ENCODE measurements at regions not wholly inside any gene's neighbourhood (a gene's known extent, or its start where the extent isn't known, plus 50 kb on each side); places are given as distances from the start of the nearest gene placed in this dataset.

DNA sequence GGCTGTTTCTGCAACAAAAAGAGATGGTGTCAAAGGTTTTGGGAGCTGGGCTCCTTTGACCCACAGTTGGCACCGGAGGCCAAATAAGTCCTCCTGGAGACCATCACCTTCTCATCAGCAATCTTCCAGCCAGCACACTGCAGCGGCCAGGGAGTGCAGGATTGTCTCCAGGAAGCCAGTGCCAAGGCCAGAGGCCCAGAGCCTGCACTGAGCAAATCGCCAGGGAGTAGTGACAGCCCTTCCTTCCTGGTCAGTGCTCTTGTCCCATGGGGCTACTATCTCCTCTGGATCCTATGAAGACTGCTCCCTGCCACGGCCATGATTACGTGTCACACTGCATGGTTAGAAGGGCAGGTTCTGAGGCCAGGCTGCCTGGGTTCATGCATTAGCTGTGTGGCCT lies 134.3 kb upstream of the CRHR1 start:
- H3K27ac ChIP-seq, result no peak overlapping the region
- H3K4me1 ChIP-seq (replicated peaks), result peaks cover 6% of the 10 kb centered on the region
- intact Hi-C loops (cut with DNase I), result no loop called here
- H3K36me3 ChIP-seq, result no peaks in the 10 kb centered on the region
- no peaks in the 10 kb centered on the region for H3K27me3 ChIP-seq (replicated peaks; ENCODE audit: insufficient read depth)
- 83% methylated on average over 5 of the region's 5 CpGs for WGBS
- no peaks in the 10 kb centered on the region for H3K9me3 ChIP-seq
- TF ChIP-seq POLR2AphosphoS5 (IDR thresholded peaks at IDR 0.05) (no peak), POLR2A (IDR thresholded peaks at IDR 0.05) (no peak)
- TF ChIP-seq, protein P1, sequence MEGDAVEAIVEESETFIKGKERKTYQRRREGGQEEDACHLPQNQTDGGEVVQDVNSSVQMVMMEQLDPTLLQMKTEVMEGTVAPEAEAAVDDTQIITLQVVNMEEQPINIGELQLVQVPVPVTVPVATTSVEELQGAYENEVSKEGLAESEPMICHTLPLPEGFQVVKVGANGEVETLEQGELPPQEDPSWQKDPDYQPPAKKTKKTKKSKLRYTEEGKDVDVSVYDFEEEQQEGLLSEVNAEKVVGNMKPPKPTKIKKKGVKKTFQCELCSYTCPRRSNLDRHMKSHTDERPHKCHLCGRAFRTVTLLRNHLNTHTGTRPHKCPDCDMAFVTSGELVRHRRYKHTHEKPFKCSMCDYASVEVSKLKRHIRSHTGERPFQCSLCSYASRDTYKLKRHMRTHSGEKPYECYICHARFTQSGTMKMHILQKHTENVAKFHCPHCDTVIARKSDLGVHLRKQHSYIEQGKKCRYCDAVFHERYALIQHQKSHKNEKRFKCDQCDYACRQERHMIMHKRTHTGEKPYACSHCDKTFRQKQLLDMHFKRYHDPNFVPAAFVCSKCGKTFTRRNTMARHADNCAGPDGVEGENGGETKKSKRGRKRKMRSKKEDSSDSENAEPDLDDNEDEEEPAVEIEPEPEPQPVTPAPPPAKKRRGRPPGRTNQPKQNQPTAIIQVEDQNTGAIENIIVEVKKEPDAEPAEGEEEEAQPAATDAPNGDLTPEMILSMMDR (IDR thresholded peaks at IDR 0.05), result no peak
- no peak overlapping the region for H3K4me3 ChIP-seq
- DNase-seq (ENCODE audit: low spot score), result no peak

DNA sequence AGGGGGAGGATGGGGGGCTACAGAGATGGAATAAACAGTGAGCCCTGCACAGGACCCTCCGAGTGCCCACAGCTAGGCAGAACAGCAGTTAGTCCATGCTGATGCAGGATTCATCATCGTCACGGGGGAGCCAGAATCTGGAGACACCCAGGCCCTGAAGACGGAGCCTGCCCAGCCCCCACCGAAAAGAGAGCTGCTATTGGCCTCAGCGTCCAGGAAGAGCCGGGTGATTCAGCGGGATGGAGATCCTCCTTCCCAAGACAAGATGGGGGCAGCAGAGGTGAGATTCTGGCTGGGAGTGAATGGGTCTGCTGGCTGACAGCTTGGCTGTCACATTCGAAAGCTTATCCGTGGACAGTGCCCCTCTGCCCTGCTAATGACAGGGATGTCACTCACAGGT lies 133.6 kb upstream of the CRHR1 start:
- Histone ChIP-seq H3K9me3 (no peaks in the 10 kb centered on the region), H3K27ac (no peak overlapping the region), H3K4me1 (replicated peaks) (peaks cover 6% of the 10 kb centered on the region), H3K36me3 (no peaks in the 10 kb centered on the region), H3K27me3 (replicated peaks; ENCODE audit: insufficient read depth) (no peaks in the 10 kb centered on the region), H3K4me3 (no peak overlapping the region)
- 65% methylated on average over 10 of the region's 10 CpGs for WGBS
- DNase-seq (ENCODE audit: low spot score), result no peak
- TF ChIP-seq, protein P1 (IDR thresholded peaks at IDR 0.05), result no peak
- intact Hi-C loops (cut with DNase I), result no loop called here

DNA sequence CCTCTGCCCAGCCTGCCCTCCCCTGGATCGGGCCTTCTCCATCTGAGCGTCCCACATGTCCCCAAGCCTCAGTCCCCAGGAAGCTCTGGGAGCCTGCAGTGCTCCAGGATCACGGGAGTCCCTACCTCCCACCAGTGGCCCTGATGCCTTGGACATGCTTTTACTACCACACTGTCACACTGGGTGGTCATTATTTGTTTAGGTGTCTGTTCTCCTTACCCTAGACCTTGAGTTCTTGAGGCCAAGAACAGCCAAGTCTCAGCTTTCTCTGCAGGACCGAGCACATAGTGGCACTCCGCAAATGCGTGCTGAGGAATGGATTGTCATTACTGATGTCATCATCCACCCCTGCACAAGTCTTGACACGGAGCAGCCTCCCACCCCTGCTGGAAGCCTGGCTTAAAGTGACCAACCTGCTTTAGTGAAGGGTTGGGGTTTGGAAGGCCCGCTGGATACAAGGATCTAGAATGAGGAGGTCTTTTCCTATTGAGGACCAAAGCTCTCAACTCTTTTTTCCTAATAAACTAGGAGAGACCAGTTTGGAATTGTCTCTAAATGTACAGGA lies 132.9 kb upstream of the CRHR1 start:
- no peak for DNase-seq (ENCODE audit: low spot score)
- no peaks in the 10 kb centered on the region for H3K27me3 ChIP-seq (replicated peaks; ENCODE audit: insufficient read depth)
- no peak overlapping the region for H3K27ac ChIP-seq
- WGBS, result 65% methylated on average over 8 of the region's 8 CpGs
- H3K4me3 ChIP-seq, result no peak overlapping the region
- peaks cover 6% of the 10 kb centered on the region for H3K4me1 ChIP-seq (replicated peaks)
- TF ChIP-seq POLR2A (IDR thresholded peaks at IDR 0.05) (no peak), POLR2AphosphoS5 (IDR thresholded peaks at IDR 0.05) (no peak)
- TF ChIP-seq, protein P1 (IDR thresholded peaks at IDR 0.05), result no peak
- H3K9me3 ChIP-seq, result no peaks in the 10 kb centered on the region
- H3K36me3 ChIP-seq, result no peaks in the 10 kb centered on the region
- intact Hi-C loops (cut with DNase I), result no loop called here

DNA sequence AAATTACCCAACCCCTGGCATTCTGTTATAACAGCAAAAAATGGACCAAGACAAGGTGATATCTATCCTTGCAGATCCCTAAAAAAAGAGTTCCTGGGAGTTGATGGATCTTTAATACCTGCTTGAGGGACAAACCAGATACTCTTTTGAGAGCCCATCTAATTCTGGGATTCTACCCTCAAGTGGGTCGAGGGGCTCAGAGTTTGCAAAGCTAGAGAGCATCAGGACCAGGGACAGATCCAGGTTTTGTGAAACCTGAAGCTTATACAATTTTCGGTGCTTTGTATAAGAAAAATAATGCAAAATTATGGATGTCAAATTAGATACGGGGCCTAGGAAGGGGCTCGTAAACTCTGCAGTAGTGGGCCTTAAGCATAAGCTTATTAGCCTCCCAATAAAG lies 130.5 kb upstream of the CRHR1 start:
- Histone ChIP-seq H3K27ac (no peak overlapping the region), H3K4me3 (no peak overlapping the region), H3K36me3 (no peaks in the 10 kb centered on the region), H3K9me3 (no peaks in the 10 kb centered on the region), H3K4me1 (replicated peaks) (peaks cover 6% of the 10 kb centered on the region), H3K27me3 (replicated peaks; ENCODE audit: insufficient read depth) (no peaks in the 10 kb centered on the region)
- no peak for DNase-seq (ENCODE audit: low spot score)
- intact Hi-C loops (cut with DNase I), result no loop called here
- WGBS, result 46% methylated on average over 4 of the region's 4 CpGs
- no peak for TF ChIP-seq POLR2AphosphoS5 (IDR thresholded peaks at IDR 0.05)

DNA sequence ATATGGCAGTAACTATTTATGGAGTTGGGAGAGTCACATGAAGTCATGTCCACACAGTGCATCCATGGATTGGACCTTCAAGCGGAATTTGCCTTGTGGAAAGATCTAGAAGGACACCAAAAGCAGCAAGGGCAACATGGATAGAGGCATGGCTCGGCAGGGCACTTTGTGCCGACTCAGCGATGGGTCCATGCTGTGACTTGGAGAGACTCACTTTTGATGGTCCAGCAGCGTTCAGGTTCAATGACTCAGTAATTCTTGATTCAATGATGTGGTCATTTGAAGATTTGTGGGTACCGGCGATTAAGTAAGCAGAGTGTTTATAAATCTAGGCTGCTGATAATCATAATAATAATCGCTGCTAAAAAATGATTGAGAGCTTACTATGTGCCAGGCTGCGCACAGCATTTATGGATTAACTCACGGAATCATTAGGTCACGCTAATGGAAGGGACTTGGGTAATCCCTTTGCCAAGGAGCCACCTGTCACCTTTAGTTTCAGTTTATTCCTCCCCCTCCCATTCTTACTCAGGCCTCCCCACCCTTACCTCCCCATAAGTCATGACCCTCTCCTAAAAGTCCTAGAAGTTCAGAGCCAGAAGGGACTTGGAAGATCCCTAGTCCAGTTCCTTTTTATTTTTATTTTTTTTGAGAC lies 127.5 kb upstream of the CRHR1 start:
- intact Hi-C loops (cut with DNase I), result no loop called here
- peaks cover 6% of the 10 kb centered on the region for H3K4me1 ChIP-seq (replicated peaks)
- DNase-seq (ENCODE audit: low spot score), result no peak
- no peak overlapping the region for H3K4me3 ChIP-seq
- no peaks in the 10 kb centered on the region for H3K36me3 ChIP-seq
- H3K27ac ChIP-seq, result no peak overlapping the region
- H3K9me3 ChIP-seq, result no peaks in the 10 kb centered on the region
- no peak for TF ChIP-seq POLR2AphosphoS5 (IDR thresholded peaks at IDR 0.05)
- TF ChIP-seq POLR2A (IDR thresholded peaks at IDR 0.05), result no peak
- TF ChIP-seq, protein P1 (IDR thresholded peaks at IDR 0.05), result no peak
- WGBS, result 94% methylated on average over 11 of the region's 11 CpGs
- no peaks in the 10 kb centered on the region for H3K27me3 ChIP-seq (replicated peaks; ENCODE audit: insufficient read depth)
